Colonic mucosa (tissue), 4 donors: ENCODE measurements at regions not wholly inside any gene's neighbourhood (a gene's known extent, or its start where the extent isn't known, plus 50 kb on each side); places are given as distances from the start of the nearest gene placed in this dataset.

Source experiments
- DNase-seq: peaks from one replicate; pipeline ENCODE4 v3.0.0-alpha.2; 2020
- H3K27ac ChIP-seq: fragments of 200-600 bp; one replicate; pipeline ENCODE4 v1.8.0; 2021
- H3K27me3 ChIP-seq: fragments of 200-600 bp; one replicate; pipeline ENCODE4 v1.8.0; 2021
- H3K36me3 ChIP-seq: fragments of 200-600 bp; one replicate; pipeline ENCODE4 v1.8.0; 2021
- H3K4me1 ChIP-seq: fragments of 200-600 bp; one replicate; pipeline ENCODE4 v1.8.0; 2021; ENCODE audit warnings: mild to moderate bottlenecking
- H3K4me3 ChIP-seq: fragments of 200-600 bp; one replicate; pipeline ENCODE4 v1.8.0; 2021
- H3K9ac ChIP-seq, 2 donors: one replicate each; pipeline ENCODE4 v1.7.0; 2013; ENCODE audit warnings: control low read depth in 2 of 2, low read depth in 2 of 2, low read length in 2 of 2
- H3K9me3 ChIP-seq: fragments of 200-600 bp; one replicate; pipeline ENCODE4 v1.8.0; 2021
- intact Hi-C: fragments of 100-400 bp; cut with DNase I; formaldehyde crosslinking; loops from one replicate; pipeline ENCODE4 v1.14.1; 2022
- TF ChIP-seq, protein P1 (sequence below): fragments of 200-600 bp; IDR thresholded peaks from one replicate; pipeline ENCODE4 v1.8.0; 2022; ENCODE audit warnings: antibody characterized with exemption, mild to moderate bottlenecking
- donor health status: healthy.
- donor health status: DM: no; HTN: no; CAD: no.
- donor health status: DM: no; HTN: no; CAD: no.

GRCh38 chr2:175840256-175840655 lies 161.8 kb downstream of the LNPK start:
- Histone ChIP-seq H3K36me3 (no peaks in the 10 kb centered on the region), H3K27ac (no peak overlapping the region), H3K27me3 (no peaks in the 10 kb centered on the region), H3K9ac (no peak overlapping the region), H3K4me3 (no peak overlapping the region), H3K4me1 (no peaks in the 10 kb centered on the region), H3K9me3 (no peaks in the 10 kb centered on the region)
- TF ChIP-seq, protein P1, sequence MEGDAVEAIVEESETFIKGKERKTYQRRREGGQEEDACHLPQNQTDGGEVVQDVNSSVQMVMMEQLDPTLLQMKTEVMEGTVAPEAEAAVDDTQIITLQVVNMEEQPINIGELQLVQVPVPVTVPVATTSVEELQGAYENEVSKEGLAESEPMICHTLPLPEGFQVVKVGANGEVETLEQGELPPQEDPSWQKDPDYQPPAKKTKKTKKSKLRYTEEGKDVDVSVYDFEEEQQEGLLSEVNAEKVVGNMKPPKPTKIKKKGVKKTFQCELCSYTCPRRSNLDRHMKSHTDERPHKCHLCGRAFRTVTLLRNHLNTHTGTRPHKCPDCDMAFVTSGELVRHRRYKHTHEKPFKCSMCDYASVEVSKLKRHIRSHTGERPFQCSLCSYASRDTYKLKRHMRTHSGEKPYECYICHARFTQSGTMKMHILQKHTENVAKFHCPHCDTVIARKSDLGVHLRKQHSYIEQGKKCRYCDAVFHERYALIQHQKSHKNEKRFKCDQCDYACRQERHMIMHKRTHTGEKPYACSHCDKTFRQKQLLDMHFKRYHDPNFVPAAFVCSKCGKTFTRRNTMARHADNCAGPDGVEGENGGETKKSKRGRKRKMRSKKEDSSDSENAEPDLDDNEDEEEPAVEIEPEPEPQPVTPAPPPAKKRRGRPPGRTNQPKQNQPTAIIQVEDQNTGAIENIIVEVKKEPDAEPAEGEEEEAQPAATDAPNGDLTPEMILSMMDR = no peak
- intact Hi-C loops = no loop called here
- DNase-seq = no peak

GRCh38 chr2:175838979-175839378 lies 163.1 kb downstream of the LNPK start:
- H3K9me3 ChIP-seq = no peaks in the 10 kb centered on the region
- H3K27me3 ChIP-seq = no peaks in the 10 kb centered on the region
- H3K27ac ChIP-seq = no peak overlapping the region
- no peak for DNase-seq
- H3K4me3 ChIP-seq = no peak overlapping the region
- H3K4me1 ChIP-seq = no peaks in the 10 kb centered on the region
- H3K36me3 ChIP-seq = no peaks in the 10 kb centered on the region
- no peak overlapping the region for H3K9ac ChIP-seq
- TF ChIP-seq, protein P1 = no peak
- intact Hi-C loops = no loop called here

GRCh38 chr2:175837046-175837445 lies 165.0 kb downstream of the LNPK start:
- no peak overlapping the region for H3K4me3 ChIP-seq
- intact Hi-C loops = no loop called here
- H3K9me3 ChIP-seq = no peaks in the 10 kb centered on the region
- no peak for DNase-seq
- H3K27ac ChIP-seq = no peak overlapping the region
- H3K9ac ChIP-seq = no peak overlapping the region
- no peaks in the 10 kb centered on the region for H3K27me3 ChIP-seq
- no peaks in the 10 kb centered on the region for H3K4me1 ChIP-seq
- TF ChIP-seq, protein P1 = no peak
- no peaks in the 10 kb centered on the region for H3K36me3 ChIP-seq

GRCh38 chr2:175836361-175836760 lies 165.7 kb downstream of the LNPK start:
- no peak for DNase-seq
- Histone ChIP-seq H3K4me1 (no peaks in the 10 kb centered on the region), H3K27me3 (no peaks in the 10 kb centered on the region), H3K9ac (no peak overlapping the region), H3K4me3 (no peak overlapping the region), H3K9me3 (no peaks in the 10 kb centered on the region), H3K36me3 (no peaks in the 10 kb centered on the region), H3K27ac (no peak overlapping the region)
- TF ChIP-seq, protein P1 = no peak
- intact Hi-C loops = no loop called here

GRCh38 chr2:175834477-175834876 lies 167.6 kb downstream of the LNPK start:
- Histone ChIP-seq H3K9me3 (no peaks in the 10 kb centered on the region), H3K36me3 (no peaks in the 10 kb centered on the region), H3K27me3 (no peaks in the 10 kb centered on the region), H3K9ac (no peak overlapping the region), H3K27ac (no peak overlapping the region), H3K4me3 (no peak overlapping the region), H3K4me1 (no peaks in the 10 kb centered on the region)
- no peak for DNase-seq
- TF ChIP-seq, protein P1 = no peak
- intact Hi-C loops = no loop called here

DNA sequence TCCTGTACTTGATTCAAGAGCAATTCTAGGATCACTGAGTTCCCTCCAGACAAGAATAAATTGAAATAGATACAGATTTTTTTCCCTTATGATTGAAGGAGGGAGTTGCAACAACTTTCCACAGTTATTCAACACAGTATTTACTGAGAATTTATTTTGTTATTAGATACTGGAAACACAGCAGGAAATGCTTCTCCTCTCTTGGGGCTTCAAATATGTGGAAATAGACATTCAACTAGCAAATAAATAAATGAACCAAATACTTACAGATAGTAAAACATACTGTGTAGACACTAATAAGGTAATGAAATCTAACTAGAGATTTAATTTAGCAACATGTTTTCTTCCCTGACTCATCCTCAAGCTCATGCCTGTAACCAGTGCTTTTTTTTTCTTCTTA lies 169.2 kb downstream of the LNPK start:
- no peak overlapping the region for H3K4me3 ChIP-seq
- H3K27ac ChIP-seq = no peak overlapping the region
- no peak overlapping the region for H3K9ac ChIP-seq
- H3K4me1 ChIP-seq = no peaks in the 10 kb centered on the region
- no peaks in the 10 kb centered on the region for H3K9me3 ChIP-seq
- intact Hi-C loops = no loop called here
- no peak for DNase-seq
- TF ChIP-seq, protein P1 = no peak
- H3K27me3 ChIP-seq = no peaks in the 10 kb centered on the region
- H3K36me3 ChIP-seq = no peaks in the 10 kb centered on the region
